GM19023 (cell line): ENCODE measurements at regions not wholly inside any gene's neighbourhood (a gene's known extent, or its start where the extent isn't known, plus 50 kb on each side); places are given as distances from the start of the nearest gene placed in this dataset.
"Not testable (repeated sequence)": the region's sequence is repeated elsewhere in the genome, so short reads cannot be mapped to it uniquely, and the experiment has no call there.

Experiments
- ATAC-seq: cut with Tn5 transposase; IDR thresholded peaks from one replicate; pipeline ENCODE4 v1.9.1; 2021; ENCODE audit warnings: mild to moderate bottlenecking, moderate library complexity; ENCODE audit not compliant: unreplicated experiment

DNA sequence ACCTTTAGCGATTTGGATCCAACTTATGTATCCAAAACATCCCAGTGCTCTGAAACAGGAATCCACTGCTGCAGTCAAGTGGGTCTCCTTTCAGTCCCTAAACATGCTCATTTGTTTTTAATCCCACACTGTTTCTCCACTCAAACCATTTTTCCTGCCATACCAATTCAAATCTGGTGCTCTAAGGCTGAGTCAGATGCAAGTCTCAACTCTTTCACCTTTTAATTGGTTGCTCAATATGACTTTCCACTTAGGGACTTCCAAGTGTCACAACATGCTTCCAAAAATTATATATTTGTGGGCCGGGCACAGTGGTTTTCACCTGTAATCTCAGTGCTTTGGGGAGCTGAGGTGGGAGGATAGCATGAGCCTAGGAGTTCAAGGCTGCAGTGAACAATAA, 113.4 kb upstream of the TANK start:
- no peak for ATAC-seq

DNA sequence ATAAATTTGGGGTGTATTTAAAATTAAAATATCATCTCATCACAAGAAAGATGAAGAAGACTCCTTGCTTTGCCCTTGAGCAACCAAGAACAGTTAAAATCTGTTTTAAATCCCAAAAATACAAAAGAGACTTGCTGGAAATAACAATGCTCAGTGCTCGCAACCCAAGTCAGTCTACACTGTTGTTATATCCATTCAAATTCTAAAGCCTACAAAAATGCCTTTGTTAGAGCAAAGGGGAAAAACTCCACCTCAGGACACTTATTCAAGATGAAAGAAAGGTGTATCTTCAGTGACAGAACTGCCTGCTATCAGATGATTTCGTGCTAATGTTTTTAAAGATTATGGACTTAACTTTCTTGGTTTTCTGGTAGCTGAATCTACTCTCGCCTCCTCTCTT, 111.9 kb upstream of the TANK start:
- no peak for ATAC-seq

DNA sequence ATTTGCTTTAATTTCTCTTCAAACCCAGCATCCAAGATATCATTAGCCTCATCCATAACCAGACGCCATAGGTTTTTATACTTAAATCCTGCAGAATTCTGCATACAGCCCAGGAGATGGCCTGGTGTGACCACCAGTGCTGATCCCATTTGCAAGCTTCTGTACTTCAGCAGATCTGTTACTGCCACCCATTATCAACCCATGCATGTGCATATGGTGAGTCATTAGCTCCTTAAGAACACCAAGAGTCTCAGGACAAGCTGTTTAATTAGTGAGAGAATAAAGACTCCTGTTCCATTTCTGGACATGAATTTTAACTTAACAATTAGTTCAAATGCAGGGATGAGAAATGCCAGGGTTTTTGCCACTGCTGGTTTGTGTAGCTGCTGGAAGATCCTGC, 110.7 kb upstream of the TANK start:
- ATAC-seq = no peak

DNA sequence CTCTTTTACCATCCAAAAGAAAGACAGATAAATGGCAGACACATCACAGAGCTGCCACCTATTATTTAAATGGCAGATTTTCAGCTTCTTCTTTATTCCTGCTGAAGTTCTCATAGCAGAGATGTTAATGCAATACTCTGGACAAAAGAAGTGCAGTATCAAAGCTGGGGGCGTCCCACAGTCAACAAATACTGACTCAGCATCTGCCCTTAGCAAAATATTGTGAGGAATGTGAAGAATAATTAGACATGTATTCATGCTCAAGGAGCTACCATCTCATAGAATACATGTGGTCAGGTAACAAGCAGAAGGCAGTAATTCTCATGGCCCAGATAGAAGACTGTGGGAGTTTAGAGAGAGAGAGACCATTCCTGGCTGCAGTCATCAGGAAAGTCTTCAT, 108.0 kb upstream of the TANK start:
- ATAC-seq = no peak

DNA sequence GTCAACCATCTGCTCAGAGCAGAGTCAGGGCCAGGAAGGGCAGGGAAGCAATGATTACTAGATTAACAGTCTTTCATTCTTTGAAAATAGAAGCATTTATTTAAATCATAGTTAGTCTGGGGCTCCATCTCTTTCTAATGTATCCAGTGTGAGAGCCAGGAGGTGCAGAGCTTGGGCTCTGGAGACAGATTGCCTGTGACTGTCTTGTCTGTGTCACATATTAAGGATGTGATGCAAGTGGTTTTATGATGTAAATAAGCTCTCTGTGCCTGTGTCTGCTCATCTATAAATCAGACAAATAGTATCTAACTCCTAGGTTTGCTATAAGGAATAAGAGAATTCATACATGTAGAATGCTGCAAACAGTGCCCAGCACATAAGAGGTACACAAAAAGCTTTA, 104.9 kb upstream of the TANK start:
- ATAC-seq = no peak

DNA sequence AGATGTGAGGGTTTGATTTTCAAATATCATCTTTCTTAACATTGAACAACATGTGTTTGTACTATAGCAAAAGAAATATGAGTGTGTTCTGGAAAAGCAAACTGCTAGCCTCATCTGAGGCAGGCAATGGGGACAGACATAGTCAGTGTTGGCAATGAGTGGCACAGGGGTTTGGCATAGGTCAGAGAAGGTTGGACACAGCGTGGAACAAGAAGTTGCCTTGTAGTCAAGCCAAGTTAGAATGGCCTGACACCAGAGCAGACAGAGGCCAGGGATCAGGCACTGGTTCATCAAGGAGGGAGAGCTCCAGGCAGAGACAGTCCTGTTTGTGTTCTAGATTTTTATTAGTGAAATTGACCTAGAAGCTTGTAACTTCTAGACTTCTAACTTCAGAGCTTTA, 100.8 kb upstream of the TANK start:
- no peak for ATAC-seq

DNA sequence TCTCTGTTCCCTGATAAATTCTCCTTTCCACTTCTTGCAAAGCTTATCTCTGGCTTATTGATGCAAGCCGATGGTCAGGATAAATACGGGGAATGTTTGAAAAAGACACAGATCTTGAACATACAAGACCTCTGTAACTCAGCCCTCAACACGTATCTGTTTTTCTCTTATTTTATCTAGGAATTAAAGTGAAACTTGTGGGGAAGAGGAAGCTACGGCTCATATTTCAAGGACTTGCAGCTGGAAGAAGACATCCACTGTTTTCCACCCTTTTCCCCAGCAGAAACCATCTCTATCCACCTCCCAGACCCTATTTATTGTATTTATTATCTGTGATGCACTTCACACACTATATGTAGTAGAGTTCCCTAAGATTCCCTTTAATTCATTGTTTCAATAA, 98.4 kb upstream of the TANK start:
- no peak for ATAC-seq

DNA sequence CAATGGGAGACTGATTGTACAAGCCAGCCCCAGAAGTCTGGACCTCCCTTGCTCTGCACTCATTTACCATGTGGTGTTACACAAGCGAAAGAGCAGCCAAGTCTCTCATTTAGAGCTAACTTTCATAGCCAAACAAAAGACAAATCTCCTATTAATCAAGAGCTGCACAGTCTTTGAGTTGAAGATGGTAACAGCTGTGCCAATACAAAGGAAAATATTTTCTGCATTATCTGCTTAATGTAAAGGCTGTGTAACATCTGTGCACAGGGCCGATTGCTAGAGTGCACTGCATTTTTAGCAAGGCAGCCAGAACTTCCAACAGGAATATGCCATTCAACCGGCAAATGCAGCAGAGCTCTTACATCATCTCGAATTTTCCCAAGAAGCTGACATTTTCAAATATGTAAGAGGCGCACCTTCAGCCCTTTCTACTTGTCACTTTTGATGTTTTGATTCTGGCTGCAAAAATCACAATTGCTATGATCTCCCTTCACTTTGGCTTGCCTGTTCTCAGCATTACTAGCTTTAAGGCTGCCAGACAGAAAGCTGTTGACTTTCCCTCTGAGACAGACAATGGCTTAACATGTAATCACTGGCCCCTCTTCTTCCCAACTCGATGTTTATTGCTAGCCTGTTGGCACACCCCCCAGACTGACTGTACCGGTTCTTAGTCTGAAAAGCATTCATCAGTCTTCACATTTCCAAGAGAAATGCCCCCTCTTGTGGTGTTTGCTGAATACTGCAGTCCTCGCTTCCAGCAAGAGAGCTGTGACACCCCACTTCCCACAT, 96.9 kb upstream of the TANK start:
- ATAC-seq = peak; percentile 93

DNA sequence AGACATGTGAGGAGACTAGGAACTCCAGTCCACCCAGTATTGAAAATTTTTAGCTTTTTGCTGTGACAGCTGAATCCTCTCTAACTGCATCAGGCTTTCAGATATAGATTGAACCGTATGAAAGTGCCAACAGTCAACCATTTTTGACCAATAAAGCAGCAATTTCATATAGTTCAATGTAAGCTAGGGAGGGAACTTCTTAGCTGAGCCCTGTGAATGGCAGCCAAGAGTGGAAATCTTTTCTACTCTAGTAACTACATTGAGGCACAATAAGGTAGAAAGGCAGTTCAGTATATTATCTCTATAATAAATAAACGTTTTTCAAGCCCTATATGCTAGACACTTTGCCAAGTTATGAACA, 96.3 kb upstream of the TANK start:
- peak; percentile 35 for ATAC-seq

DNA sequence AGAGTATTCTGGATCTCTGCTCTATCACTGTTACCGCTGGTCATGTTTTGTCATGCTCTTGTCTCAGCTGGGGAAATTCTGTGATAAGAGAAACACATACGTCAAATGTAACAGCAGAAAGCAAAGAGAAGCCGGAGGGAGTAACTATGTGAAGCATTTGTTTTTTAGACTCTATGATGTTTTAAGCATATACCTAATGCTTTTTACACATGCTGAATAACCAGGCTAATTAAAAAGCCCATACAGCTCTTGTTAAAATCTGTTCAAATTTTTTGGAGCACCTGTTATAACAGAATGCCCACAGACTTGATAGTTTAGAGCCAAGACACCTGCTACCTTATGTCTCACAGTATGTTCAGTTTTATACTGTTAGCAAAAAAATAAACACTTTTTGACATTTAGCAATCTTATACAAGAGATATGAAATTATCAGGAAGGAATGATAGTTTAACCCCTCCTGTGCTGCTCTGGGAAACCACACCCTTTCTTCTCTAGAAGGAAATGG, 92.3 kb upstream of the TANK start:
- no peak for ATAC-seq

DNA sequence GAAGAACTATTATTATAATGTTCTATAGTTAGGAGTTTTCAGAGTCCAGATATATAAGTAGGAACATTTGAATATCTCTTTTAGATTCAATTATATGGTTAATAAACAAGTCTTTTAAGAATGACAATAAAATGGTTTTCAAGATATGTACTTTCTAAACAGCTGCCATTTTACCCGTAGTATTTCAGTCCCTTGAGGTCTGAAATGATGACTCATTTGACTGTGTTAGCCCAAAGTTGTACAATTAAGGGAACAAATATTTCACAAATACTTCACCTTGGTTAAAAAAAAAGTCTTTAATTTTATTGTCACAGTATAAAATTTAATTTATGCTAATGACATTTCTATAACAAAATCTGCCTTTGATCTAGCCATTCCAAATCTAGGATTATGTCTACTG, 91.6 kb upstream of the TANK start:
- ATAC-seq = no peak

DNA sequence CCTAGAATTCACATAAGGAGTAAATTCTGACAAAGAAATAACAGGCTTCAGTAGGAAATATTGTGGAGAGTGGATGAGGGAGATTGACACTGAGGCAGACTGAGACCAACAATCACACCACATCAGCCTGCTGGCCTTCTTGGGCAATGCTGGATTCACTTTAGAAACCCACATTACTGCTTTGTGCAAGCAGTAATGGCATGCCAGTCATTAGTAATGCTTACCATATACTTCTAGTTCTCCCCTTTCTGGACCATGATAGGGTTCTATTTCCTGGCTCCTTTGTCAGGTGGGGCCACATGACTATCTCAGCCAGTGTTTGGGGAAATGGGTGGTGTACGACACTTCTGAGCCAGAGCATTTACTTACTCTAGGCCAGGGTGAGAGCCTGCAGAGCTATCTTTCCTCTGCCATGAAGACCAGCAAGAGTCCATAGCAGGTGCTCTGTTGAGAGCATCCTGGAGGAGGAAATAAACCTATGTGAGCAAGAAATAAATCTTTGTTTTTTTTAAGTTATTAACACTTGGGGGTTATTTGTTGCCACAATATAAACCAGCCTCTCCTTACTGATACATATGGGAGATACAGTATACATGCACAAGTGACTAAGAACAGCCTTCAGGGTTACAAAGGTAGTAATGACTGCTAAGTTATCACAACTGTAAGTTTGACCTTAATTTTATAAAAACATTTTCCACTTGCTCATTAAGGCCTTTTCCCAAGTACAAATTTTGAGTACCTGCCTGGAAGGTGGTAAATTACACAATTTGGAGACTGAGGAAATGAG, 89.3 kb upstream of the TANK start:
- ATAC-seq = no peak

DNA sequence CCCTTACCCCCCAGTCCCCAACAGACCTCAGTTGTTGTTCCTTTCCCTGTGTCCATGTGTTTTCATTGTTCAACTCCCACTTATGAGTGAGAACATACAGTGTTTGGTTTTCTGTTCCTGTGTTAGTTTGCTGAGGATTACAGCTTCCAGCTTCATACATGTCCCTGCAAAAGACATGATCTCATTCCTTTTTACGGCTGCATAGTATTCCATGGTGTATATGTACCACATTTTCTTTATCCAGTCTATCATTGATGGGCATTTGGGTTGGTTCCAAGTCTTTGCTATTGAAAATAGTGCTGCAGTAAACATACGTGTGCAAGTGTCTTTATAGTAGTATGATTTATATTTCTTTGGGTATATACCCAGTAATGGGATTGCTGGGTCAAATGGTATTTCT, 87.8 kb upstream of the TANK start:
- ATAC-seq = not testable (repeated sequence)

DNA sequence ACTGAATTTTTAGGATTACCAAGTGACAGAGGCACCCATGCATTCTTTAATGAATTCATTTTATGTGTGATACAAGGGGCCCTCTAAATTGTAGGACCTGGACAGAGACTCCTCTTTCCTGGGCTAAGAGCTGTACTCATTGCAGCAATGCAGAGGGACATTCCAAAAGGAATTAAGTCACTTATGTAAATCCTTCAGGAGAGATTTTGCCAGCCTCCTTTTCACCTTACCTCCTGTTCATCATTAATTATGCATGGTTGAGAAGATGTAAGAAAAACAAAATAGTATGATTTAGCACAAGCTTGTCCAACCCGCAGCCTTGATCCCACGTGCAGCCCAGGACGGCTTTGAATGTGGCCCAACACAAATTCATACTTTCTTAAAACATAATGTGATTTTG, 84.5 kb upstream of the TANK start:
- no peak for ATAC-seq

DNA sequence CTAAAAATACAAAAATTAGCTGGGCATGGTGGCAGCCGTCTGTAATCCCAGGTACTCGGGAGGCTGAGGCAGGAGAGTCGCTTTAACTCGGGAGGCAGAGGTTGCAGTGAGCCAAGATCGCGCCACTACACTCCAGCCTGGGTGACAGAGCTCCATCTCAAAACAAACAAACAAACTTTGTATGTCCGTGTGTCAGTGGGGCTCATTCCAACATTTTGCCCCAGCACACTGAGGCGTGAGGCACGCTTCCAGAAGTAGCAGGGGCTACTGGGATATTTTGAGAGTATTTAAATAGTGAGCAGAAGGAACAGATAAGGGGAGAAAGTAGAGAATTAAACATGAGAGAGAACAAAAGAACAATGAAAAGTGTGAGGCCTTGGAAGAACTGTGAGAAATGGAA, 83.3 kb upstream of the TANK start:
- ATAC-seq = no peak

DNA sequence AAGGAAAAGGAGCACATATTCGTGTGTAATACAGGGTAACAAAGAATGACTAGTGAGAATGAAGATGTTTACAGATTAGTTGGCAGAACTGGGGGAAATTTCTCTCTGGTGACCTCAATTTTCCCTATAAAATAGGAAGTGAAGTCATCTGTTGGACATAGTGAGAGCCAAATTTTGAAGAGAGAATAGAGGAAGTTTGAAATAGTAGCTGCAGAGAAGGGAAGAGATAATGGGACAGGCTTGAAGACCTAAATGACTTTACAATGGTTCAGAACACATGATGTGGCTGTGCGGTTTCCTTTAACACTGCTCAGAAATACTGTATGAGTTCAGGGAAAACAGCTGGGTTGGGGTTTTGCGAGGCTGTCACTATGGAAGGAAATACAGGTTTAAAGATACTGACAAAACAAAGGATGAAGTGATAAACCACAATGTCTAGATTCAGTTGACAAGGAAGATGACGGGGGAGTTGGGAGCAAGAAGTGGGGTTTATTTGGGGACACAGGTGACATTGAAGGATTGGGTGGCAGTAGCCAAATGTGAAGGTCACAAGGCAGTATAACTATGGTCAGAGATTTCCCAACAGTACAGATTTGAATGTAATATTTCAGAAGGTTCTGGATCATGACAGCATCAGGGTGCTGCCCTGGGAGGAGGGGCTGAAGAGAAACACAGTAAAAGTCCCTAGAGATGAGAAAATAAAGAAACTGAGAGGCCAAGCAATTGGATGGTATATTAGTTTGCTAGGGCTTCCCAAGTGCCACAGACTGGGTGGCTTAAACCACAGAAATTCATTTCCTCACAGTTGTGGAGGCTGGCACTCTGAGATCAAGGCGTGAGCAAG, 82.6 kb upstream of the TANK start:
- ATAC-seq = peak; percentile 91

DNA sequence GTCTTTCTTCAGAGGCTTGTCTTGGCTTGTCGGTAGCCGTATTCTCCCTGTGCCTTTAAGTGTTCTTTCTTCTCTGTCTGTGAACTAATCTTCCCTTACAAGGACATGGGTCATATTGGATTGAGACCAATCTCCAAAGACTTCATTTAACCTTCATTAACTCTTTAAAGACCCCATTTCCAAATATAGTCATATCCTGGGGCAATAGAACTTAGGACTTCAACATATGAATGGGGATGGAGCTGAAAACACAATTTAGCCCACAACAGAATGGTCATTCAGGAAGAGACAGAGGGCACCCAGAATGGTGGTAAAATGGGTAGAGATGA, 82.1 kb upstream of the TANK start:
- no peak for ATAC-seq

DNA sequence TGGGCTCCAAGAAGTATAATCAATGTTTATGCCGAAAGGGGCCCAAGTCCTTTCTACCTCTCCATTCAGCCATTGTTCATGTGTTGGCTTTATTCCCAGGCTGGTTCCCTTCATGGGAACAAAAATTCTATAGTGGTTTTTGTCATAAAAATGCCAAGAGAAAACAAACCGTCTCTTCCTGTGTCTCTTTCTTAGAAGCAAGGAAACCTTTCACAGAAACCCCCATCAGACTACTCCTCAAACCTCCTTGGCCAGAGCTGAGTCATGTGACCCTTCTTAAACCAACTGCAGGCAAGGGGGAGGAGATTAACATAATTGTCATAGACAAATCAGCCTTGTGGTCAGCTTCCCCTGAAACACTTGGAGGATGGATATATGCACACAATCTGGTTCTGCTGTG, 75.1 kb upstream of the TANK start:
- ATAC-seq = no peak

DNA sequence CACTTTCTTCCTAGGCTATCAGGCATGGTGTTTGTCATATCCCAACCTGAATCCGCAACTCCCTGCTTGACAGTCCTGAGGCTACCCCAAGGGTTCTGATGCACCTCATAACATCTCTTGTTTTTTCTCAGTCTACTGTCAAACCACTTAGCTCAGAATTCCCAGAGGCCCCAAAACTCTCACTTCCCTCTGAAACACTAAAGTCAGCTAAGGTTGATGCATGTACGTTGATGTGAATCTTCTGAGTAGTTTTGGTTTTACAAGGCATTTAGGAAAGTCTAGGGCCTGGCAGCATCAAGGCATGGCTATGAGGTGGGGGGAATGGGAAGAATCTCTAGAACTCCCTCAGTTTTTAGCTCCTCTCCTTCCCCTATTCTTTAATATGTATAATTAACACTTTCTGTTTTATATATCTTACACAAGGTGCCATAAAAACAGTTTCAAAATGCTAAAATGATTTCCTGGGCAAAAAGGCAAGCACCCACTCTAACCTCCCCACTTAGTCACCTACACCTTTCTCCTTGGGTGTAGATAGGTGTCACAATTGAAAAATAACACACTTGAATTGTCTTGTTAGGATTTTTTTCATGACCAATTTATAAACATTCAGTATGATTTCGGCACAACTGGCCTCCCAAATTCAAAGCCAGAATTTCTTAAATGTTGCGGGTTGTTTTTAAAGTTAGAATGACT, 71.4 kb upstream of the TANK start:
- ATAC-seq = peak; percentile 83

DNA sequence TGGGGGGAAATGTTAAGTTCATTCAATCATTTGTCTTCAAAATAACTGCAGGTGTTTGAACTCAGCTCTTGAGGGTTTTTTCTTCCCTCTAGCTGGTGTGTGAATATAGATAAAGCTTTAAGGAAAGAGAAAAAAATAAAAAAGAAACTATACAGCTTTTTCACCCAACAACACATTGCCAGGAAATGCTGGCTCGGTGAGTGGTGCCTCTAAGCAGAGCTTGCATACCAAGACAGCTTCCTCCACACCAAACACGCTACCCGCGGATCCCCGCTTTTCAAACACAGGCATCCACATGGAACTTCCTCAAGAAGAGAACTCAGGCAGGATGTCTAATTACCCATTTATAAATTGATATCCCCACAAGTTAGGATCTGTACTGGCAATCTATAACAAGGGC, 69.8 kb upstream of the TANK start:
- peak; percentile 57 for ATAC-seq

DNA sequence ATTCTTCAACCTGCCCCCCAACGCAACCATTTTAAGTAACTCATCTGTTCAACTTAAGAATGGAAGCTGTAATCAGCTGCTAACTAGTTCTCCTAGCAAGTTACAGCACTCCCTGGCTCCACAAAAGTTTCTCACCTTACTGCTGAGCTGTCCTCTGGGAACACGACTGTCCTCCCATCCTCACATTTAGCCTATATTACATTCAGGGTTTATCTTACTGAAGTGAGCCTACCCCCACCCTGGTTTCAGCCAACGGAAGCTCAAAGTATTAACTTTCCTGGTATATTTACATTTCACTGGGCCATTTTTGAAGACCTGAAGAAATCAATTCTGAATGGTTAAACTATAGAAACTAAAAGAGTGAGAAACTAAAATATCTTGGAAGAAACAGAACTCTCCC, 64.9 kb upstream of the TANK start:
- ATAC-seq = no peak
